SK-N-SH (cell line): ENCODE measurements at regions not wholly inside any gene's neighbourhood (a gene's known extent, or its start where the extent isn't known, plus 50 kb on each side); places are given as distances from the start of the nearest gene placed in this dataset.

Experiments used
- CHD2 ChIP-seq: fragments of 150-350 bp; IDR thresholded peaks from 2 replicates; pipeline ENCODE4 v1.6.1; 2018; ENCODE audit warnings: low read length; ENCODE audit not compliant: partially characterized antibody
- EP300 ChIP-seq, 2 experiments: IDR thresholded peaks; 2 replicates each; pipeline versions ENCODE4 v1.4.0 to v1.6.1; 2012; ENCODE audit warnings: borderline replicate concordance in 1 of 2, low read depth in 1 of 2, low read length in 1 of 2
- GABPA ChIP-seq: IDR thresholded peaks from 2 replicates; pipeline ENCODE4 v1.4.0; 2012; ENCODE audit warnings: low read depth, mild to moderate bottlenecking
- IRF3 ChIP-seq: fragments of 150-350 bp; IDR thresholded peaks from 2 replicates; pipeline ENCODE4 v1.6.1; 2016; ENCODE audit warnings: mild to moderate bottlenecking, low read depth, low read length
- JUND ChIP-seq: IDR thresholded peaks from 2 replicates; pipeline ENCODE4 v1.4.0; 2012
- POLR2AphosphoS5 ChIP-seq: IDR thresholded peaks from 2 replicates; pipeline ENCODE4 v1.6.1; 2012; ENCODE audit warnings: low read depth, low read length
- TF ChIP-seq, protein P1 (sequence below): fragments of 150-350 bp; IDR thresholded peaks from 2 replicates; pipeline ENCODE4 v1.6.1; 2017; ENCODE audit warnings: antibody characterized with exemption, low read length, low read depth, borderline replicate concordance
- TF ChIP-seq, protein P2 (sequence below): fragments of 200-600 bp; sonication (generic); IDR thresholded peaks from 2 replicates; pipeline ENCODE4 v1.6.1; 2017; ENCODE audit warnings: antibody characterized with exemption, mild to moderate bottlenecking, moderate library complexity
- TF ChIP-seq, protein P3 (sequence below): IDR thresholded peaks from 2 replicates; pipeline ENCODE4 v1.4.0; 2012; ENCODE audit warnings: low read depth, borderline replicate concordance

- TF ChIP-seq POLR2AphosphoS5 (no peak), IRF3 (no peak), JUND (no peak), CHD2 (no peak), GABPA (no peak), EP300 (IDR thresholded peaks at IDR 0.05; ENCODE audit: borderline replicate concordance in 1 of 2, low read depth in 1 of 2, low read length in 1 of 2) (no peak)
- TF ChIP-seq, protein P1, sequence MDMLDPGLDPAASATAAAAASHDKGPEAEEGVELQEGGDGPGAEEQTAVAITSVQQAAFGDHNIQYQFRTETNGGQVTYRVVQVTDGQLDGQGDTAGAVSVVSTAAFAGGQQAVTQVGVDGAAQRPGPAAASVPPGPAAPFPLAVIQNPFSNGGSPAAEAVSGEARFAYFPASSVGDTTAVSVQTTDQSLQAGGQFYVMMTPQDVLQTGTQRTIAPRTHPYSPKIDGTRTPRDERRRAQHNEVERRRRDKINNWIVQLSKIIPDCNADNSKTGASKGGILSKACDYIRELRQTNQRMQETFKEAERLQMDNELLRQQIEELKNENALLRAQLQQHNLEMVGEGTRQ = no peak
- TF ChIP-seq, protein P2, sequence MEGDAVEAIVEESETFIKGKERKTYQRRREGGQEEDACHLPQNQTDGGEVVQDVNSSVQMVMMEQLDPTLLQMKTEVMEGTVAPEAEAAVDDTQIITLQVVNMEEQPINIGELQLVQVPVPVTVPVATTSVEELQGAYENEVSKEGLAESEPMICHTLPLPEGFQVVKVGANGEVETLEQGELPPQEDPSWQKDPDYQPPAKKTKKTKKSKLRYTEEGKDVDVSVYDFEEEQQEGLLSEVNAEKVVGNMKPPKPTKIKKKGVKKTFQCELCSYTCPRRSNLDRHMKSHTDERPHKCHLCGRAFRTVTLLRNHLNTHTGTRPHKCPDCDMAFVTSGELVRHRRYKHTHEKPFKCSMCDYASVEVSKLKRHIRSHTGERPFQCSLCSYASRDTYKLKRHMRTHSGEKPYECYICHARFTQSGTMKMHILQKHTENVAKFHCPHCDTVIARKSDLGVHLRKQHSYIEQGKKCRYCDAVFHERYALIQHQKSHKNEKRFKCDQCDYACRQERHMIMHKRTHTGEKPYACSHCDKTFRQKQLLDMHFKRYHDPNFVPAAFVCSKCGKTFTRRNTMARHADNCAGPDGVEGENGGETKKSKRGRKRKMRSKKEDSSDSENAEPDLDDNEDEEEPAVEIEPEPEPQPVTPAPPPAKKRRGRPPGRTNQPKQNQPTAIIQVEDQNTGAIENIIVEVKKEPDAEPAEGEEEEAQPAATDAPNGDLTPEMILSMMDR = no peak
- TF ChIP-seq, protein P3, sequence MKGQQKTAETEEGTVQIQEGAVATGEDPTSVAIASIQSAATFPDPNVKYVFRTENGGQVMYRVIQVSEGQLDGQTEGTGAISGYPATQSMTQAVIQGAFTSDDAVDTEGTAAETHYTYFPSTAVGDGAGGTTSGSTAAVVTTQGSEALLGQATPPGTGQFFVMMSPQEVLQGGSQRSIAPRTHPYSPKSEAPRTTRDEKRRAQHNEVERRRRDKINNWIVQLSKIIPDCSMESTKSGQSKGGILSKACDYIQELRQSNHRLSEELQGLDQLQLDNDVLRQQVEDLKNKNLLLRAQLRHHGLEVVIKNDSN = no peak
Measured at GRCh38 chr1:228901936-228902681, 166.8 kb downstream of the RHOU start.
